ENCODE measurements at regions not wholly inside any gene's neighbourhood (a gene's known extent, or its start where the extent isn't known, plus 50 kb on each side); places are given as distances from the start of the nearest gene placed in this dataset.

- no peak overlapping the region for H3K27ac ChIP-seq (ENCODE audit: low read length)
- peaks cover 92% of the 10 kb centered on the region for H3K79me2 ChIP-seq (ENCODE audit: low read length)
- POLR2A ChIA-PET (ENCODE audit: unreplicated experiment): no interaction called here
Measured at GRCh38 chr17:72438783-72439182, 318.0 kb downstream of the SOX9 start.

GRCh38 chr17:72439893-72440502 lies 319.2 kb downstream of the SOX9 start:
- Histone ChIP-seq H3K9me3 (ENCODE audit: low read length) (no peaks in the 10 kb centered on the region), H3K27me3 (ENCODE audit: low read length) (no peaks in the 10 kb centered on the region), H3K27ac (ENCODE audit: low read length) (no peak overlapping the region), H3K4me2 (ENCODE audit: low read length) (no peak overlapping the region), H3K9me2 (replicated peaks; ENCODE audit: low read length) (no peaks in the 10 kb centered on the region), H3K36me3 (ENCODE audit: low read depth, low read length) (no peaks in the 10 kb centered on the region), H4K20me1 (ENCODE audit: low read length) (no peaks in the 10 kb centered on the region), H3K79me2 (ENCODE audit: low read length) (peaks cover 94% of the 10 kb centered on the region), H3F3A (ENCODE audit: low read length, unreplicated experiment) (no peaks in the 10 kb centered on the region), H2AFZ (ENCODE audit: low read length) (no peak overlapping the region), H3K4me3 (ENCODE audit: low read length) (no peak overlapping the region), H3K4me1 (ENCODE audit: insufficient read depth, low read length) (peaks cover 4% of the 10 kb centered on the region; the same call in 1 of the 2 replicates), H3K9ac (ENCODE audit: low read length) (no peak overlapping the region)
- POLR2A ChIA-PET (ENCODE audit: unreplicated experiment): no interaction called here
- BruUV-seq (replicated peaks): no TSS peak
- TF ChIP-seq EZH2phosphoT487 (IDR thresholded peaks at IDR 0.05; ENCODE audit: borderline replicate concordance, low read length) (no peak), CTCF (conservative IDR thresholded peaks at IDR 0.05; ENCODE audit: low read depth, low read length) (no peak), EZH2 (IDR thresholded peaks at IDR 0.05; ENCODE audit: low read length, unreplicated experiment) (no peak)
- no peak for DNase-seq
- CTCF ChIA-PET: no interaction called here
- intact Hi-C loops (cut with micrococcal nuclease): no loop called here
- ATAC-seq: no peak

More at GRCh38 chr17:72438783-72439182, 318.0 kb downstream of the SOX9 start:
- DNase-seq: no peak
- CTCF ChIA-PET: no interaction called here
- no peaks in the 10 kb centered on the region for H3K9me2 ChIP-seq (replicated peaks; ENCODE audit: low read length)
- intact Hi-C loops (cut with micrococcal nuclease): no loop called here
- H3K9ac ChIP-seq (ENCODE audit: low read length): no peak overlapping the region
- H3K9me3 ChIP-seq (ENCODE audit: low read length): no peaks in the 10 kb centered on the region
- no peak for ATAC-seq
- no peaks in the 10 kb centered on the region for H3K27me3 ChIP-seq (ENCODE audit: low read length)
- H3K4me3 ChIP-seq (ENCODE audit: low read length): no peak overlapping the region
- peaks cover 9% of the 10 kb centered on the region; the same call in 1 of the 2 replicates for H3K4me1 ChIP-seq (ENCODE audit: insufficient read depth, low read length)
- TF ChIP-seq EZH2phosphoT487 (IDR thresholded peaks at IDR 0.05; ENCODE audit: borderline replicate concordance, low read length) (no peak), CTCF (conservative IDR thresholded peaks at IDR 0.05; ENCODE audit: low read depth, low read length) (no peak), EZH2 (IDR thresholded peaks at IDR 0.05; ENCODE audit: low read length, unreplicated experiment) (no peak)
- no peak overlapping the region for H2AFZ ChIP-seq (ENCODE audit: low read length)
- BruUV-seq (replicated peaks): no TSS peak
- no peaks in the 10 kb centered on the region for H3K36me3 ChIP-seq (ENCODE audit: low read depth, low read length)
- no peaks in the 10 kb centered on the region for H3F3A ChIP-seq (ENCODE audit: low read length, unreplicated experiment)
- H4K20me1 ChIP-seq (ENCODE audit: low read length): no peaks in the 10 kb centered on the region
- H3K4me2 ChIP-seq (ENCODE audit: low read length): no peak overlapping the region

- Histone ChIP-seq H3F3A (ENCODE audit: low read length, unreplicated experiment) (no peaks in the 10 kb centered on the region), H3K36me3 (ENCODE audit: low read depth, low read length) (no peaks in the 10 kb centered on the region), H3K4me1 (ENCODE audit: insufficient read depth, low read length) (no peaks in the 10 kb centered on the region), H2AFZ (ENCODE audit: low read length) (no peak overlapping the region), H3K4me2 (ENCODE audit: low read length) (no peak overlapping the region), H3K4me3 (ENCODE audit: low read length) (no peak overlapping the region), H4K20me1 (ENCODE audit: low read length) (no peaks in the 10 kb centered on the region), H3K9ac (ENCODE audit: low read length) (no peak overlapping the region), H3K9me2 (replicated peaks; ENCODE audit: low read length) (no peaks in the 10 kb centered on the region), H3K9me3 (ENCODE audit: low read length) (no peaks in the 10 kb centered on the region), H3K27me3 (ENCODE audit: low read length) (no peaks in the 10 kb centered on the region), H3K79me2 (ENCODE audit: low read length) (peaks cover 93% of the 10 kb centered on the region), H3K27ac (ENCODE audit: low read length) (no peak overlapping the region)
- intact Hi-C loops (cut with micrococcal nuclease): no loop called here
- TF ChIP-seq EZH2phosphoT487 (IDR thresholded peaks at IDR 0.05; ENCODE audit: borderline replicate concordance, low read length) (no peak), CTCF (conservative IDR thresholded peaks at IDR 0.05; ENCODE audit: low read depth, low read length) (no peak), EZH2 (IDR thresholded peaks at IDR 0.05; ENCODE audit: low read length, unreplicated experiment) (no peak)
- no peak for ATAC-seq
- CTCF ChIA-PET: no interaction called here
- no peak for DNase-seq
- BruUV-seq (replicated peaks): no TSS peak
- POLR2A ChIA-PET (ENCODE audit: unreplicated experiment): no interaction called here
Measured at GRCh38 chr17:72440961-72441360, 320.1 kb downstream of the SOX9 start.

Measured in PC-3 (cell line).